Activated T-cell treated with anti-CD3 and anti-CD28 coated beads, Interleukin-2, amount 50 U/mL, for 72 hours (primary cell): ENCODE measurements at regions not wholly inside any gene's neighbourhood (a gene's known extent, or its start where the extent isn't known, plus 50 kb on each side); places are given as distances from the start of the nearest gene placed in this dataset.
"Not testable (repeated sequence)": the region's sequence is repeated elsewhere in the genome, so short reads cannot be mapped to it uniquely, and the experiment has no call there.

Source experiments
- ATAC-seq, 2 donors: fragments of 150-1000 bp; cut with Tn5 transposase; replicated peaks in 1 of 2; 2 replicates each; pipeline ENCODE4 v1.10.0; 2021; ENCODE audit warnings: moderate library complexity in 2 of 2, mild to moderate bottlenecking in 1 of 2
- DNase-seq, 2 donors: peaks; one replicate each; pipeline ENCODE4 v3.0.0; 2021 to 2022; ENCODE audit warnings: mixed read lengths in 1 of 2
- H3K27ac Mint-ChIP-seq: one replicate; pipeline ENCODE4 v1.8.0; 2022; ENCODE audit warnings: mild to moderate bottlenecking, moderate library complexity, mixed read lengths
- H3K27me3 Mint-ChIP-seq: one replicate; pipeline ENCODE4 v1.8.0; 2022; ENCODE audit warnings: low read depth, mixed read lengths
- H3K36me3 Mint-ChIP-seq, 2 donors: one replicate each; pipeline ENCODE4 v1.8.0; 2022; ENCODE audit warnings: mixed read lengths in 2 of 2, mild to moderate bottlenecking in 1 of 2; ENCODE audit not compliant: insufficient read depth in 2 of 2
- H3K4me1 Mint-ChIP-seq: one replicate; pipeline ENCODE4 v1.8.0; 2022; ENCODE audit warnings: low read depth, mixed read lengths
- H3K4me3 Mint-ChIP-seq, 2 donors: one replicate each; pipeline ENCODE4 v1.8.0; 2022; ENCODE audit warnings: mild to moderate bottlenecking in 2 of 2, mixed read lengths in 2 of 2, moderate library complexity in 2 of 2
- H3K9me3 Mint-ChIP-seq, 2 donors: one replicate each; pipeline ENCODE4 v1.8.0; 2022; ENCODE audit warnings: mixed read lengths in 2 of 2

GRCh38 chr17:16865704-16866103, 106.2 kb downstream of the TNFRSF13B start:
- not testable (repeated sequence) for H3K4me3 Mint-ChIP-seq, H3K27me3 Mint-ChIP-seq, H3K36me3 Mint-ChIP-seq, DNase-seq, H3K9me3 Mint-ChIP-seq, H3K27ac Mint-ChIP-seq, ATAC-seq, H3K4me1 Mint-ChIP-seq

- H3K27ac Mint-ChIP-seq, H3K36me3 Mint-ChIP-seq, H3K4me3 Mint-ChIP-seq, H3K9me3 Mint-ChIP-seq, H3K27me3 Mint-ChIP-seq, DNase-seq, H3K4me1 Mint-ChIP-seq: not testable (repeated sequence)
- peak; percentile 18 to 63 for ATAC-seq
These were observed 106.8 kb downstream of the TNFRSF13B start for GRCh38 chr17:16865077-16865613.

GRCh38 chr17:16864462-16865076, 107.3 kb downstream of the TNFRSF13B start:
- not testable (repeated sequence) for H3K36me3 Mint-ChIP-seq, H3K9me3 Mint-ChIP-seq, H3K27me3 Mint-ChIP-seq, ATAC-seq, H3K4me1 Mint-ChIP-seq, DNase-seq, H3K27ac Mint-ChIP-seq, H3K4me3 Mint-ChIP-seq

- not testable (repeated sequence) for H3K4me3 Mint-ChIP-seq, H3K9me3 Mint-ChIP-seq, ATAC-seq, H3K36me3 Mint-ChIP-seq, H3K27me3 Mint-ChIP-seq, DNase-seq, H3K27ac Mint-ChIP-seq, H3K4me1 Mint-ChIP-seq
These were observed 110.8 kb downstream of the TNFRSF13B start for GRCh38 chr17:16861152-16861551.

- ATAC-seq, H3K9me3 Mint-ChIP-seq, H3K27ac Mint-ChIP-seq: not testable (repeated sequence)
These were observed 111.5 kb downstream of the TNFRSF13B start for GRCh38 chr17:16860467-16860866.

GRCh38 chr17:16859515-16859914, 112.4 kb downstream of the TNFRSF13B start:
- not testable (repeated sequence) for H3K9me3 Mint-ChIP-seq, DNase-seq, H3K27ac Mint-ChIP-seq, H3K27me3 Mint-ChIP-seq, H3K4me1 Mint-ChIP-seq, H3K4me3 Mint-ChIP-seq, ATAC-seq, H3K36me3 Mint-ChIP-seq

More at GRCh38 chr17:16860467-16860866, 111.5 kb downstream of the TNFRSF13B start:
- H3K36me3 Mint-ChIP-seq, H3K4me1 Mint-ChIP-seq, H3K4me3 Mint-ChIP-seq, H3K27me3 Mint-ChIP-seq, DNase-seq: not testable (repeated sequence)

GRCh38 chr17:16857746-16858145, 114.2 kb downstream of the TNFRSF13B start:
- ATAC-seq, H3K27ac Mint-ChIP-seq, H3K4me1 Mint-ChIP-seq, H3K4me3 Mint-ChIP-seq, H3K27me3 Mint-ChIP-seq, DNase-seq, H3K36me3 Mint-ChIP-seq, H3K9me3 Mint-ChIP-seq: not testable (repeated sequence)

- H3K27ac Mint-ChIP-seq, H3K4me1 Mint-ChIP-seq, DNase-seq, ATAC-seq, H3K36me3 Mint-ChIP-seq, H3K27me3 Mint-ChIP-seq, H3K9me3 Mint-ChIP-seq, H3K4me3 Mint-ChIP-seq: not testable (repeated sequence)
These were observed 115.1 kb downstream of the TNFRSF13B start for GRCh38 chr17:16856846-16857245.

- DNase-seq, H3K4me1 Mint-ChIP-seq, H3K27me3 Mint-ChIP-seq, H3K27ac Mint-ChIP-seq, H3K9me3 Mint-ChIP-seq, H3K36me3 Mint-ChIP-seq, H3K4me3 Mint-ChIP-seq, ATAC-seq: not testable (repeated sequence)
These were observed 115.7 kb downstream of the TNFRSF13B start for GRCh38 chr17:16856171-16856570.

- not testable (repeated sequence) for H3K36me3 Mint-ChIP-seq, H3K27ac Mint-ChIP-seq, ATAC-seq, H3K9me3 Mint-ChIP-seq, H3K4me3 Mint-ChIP-seq, H3K4me1 Mint-ChIP-seq, DNase-seq, H3K27me3 Mint-ChIP-seq
These were observed 117.3 kb downstream of the TNFRSF13B start for GRCh38 chr17:16854636-16855035.

GRCh38 chr17:16853661-16854320, 118.1 kb downstream of the TNFRSF13B start:
- Mint-ChIP-seq H3K9me3 (no peaks in the 10 kb centered on the region), H3K4me1 (no peaks in the 10 kb centered on the region), H3K36me3 (no peaks in the 10 kb centered on the region), H3K27me3 (no peaks in the 10 kb centered on the region), H3K4me3 (no peak overlapping the region), H3K27ac (no peak overlapping the region)
- ATAC-seq (no peak), DNase-seq (no peak)

GRCh38 chr17:16849861-16850260, 122.1 kb downstream of the TNFRSF13B start:
- H3K4me3 Mint-ChIP-seq, H3K4me1 Mint-ChIP-seq, H3K27me3 Mint-ChIP-seq, DNase-seq, H3K9me3 Mint-ChIP-seq, ATAC-seq, H3K27ac Mint-ChIP-seq, H3K36me3 Mint-ChIP-seq: not testable (repeated sequence)

GRCh38 chr17:16848997-16849396, 122.9 kb downstream of the TNFRSF13B start:
- DNase-seq, H3K9me3 Mint-ChIP-seq, H3K36me3 Mint-ChIP-seq, H3K27me3 Mint-ChIP-seq, H3K4me1 Mint-ChIP-seq, H3K27ac Mint-ChIP-seq, ATAC-seq, H3K4me3 Mint-ChIP-seq: not testable (repeated sequence)

GRCh38 chr17:16845098-16845497, 126.8 kb downstream of the TNFRSF13B start:
- H3K4me3 Mint-ChIP-seq, H3K27me3 Mint-ChIP-seq, H3K4me1 Mint-ChIP-seq, H3K27ac Mint-ChIP-seq, ATAC-seq, DNase-seq, H3K9me3 Mint-ChIP-seq, H3K36me3 Mint-ChIP-seq: not testable (repeated sequence)
